Fibroblast of mammary gland (primary cell): ENCODE measurements at regions not wholly inside any gene's neighbourhood (a gene's known extent, or its start where the extent isn't known, plus 50 kb on each side); places are given as distances from the start of the nearest gene placed in this dataset.

Source experiments
- DNase-seq: peaks from one replicate; pipeline ENCODE4 v3.0.0-alpha.2; 2010; ENCODE audit warnings: low read depth
- H3K4me3 ChIP-seq: 2 replicates; pipeline ENCODE4 v1.5.1; 2011; ENCODE audit warnings: low read depth, mild to moderate bottlenecking, low read length, moderate library complexity; ENCODE audit not compliant: control insufficient read depth
- CTCF ChIP-seq: conservative IDR thresholded peaks from 2 replicates; pipeline ENCODE4 v1.5.1; 2011; ENCODE audit warnings: low read depth, low read length, inconsistent platforms; ENCODE audit not compliant: control insufficient read depth, insufficient read depth

GRCh38 chr4:155012469-155012868 lies 196.0 kb upstream of the NPY2R start:
- no peak for TF ChIP-seq CTCF
- DNase-seq: no peak
- no peak overlapping the region for H3K4me3 ChIP-seq

- no peak for DNase-seq
- no peak for TF ChIP-seq CTCF
- no peak overlapping the region for H3K4me3 ChIP-seq
These were observed 191.0 kb upstream of the NPY2R start for GRCh38 chr4:155017426-155017825.

GRCh38 chr4:155025762-155026457 lies 182.5 kb upstream of the NPY2R start:
- H3K4me3 ChIP-seq: no peak overlapping the region
- DNase-seq: peak; percentile 25
- TF ChIP-seq CTCF: peak; percentile 26

- no peak overlapping the region for H3K4me3 ChIP-seq
- DNase-seq: peak; percentile 70
- no peak for TF ChIP-seq CTCF
These were observed 181.7 kb upstream of the NPY2R start for GRCh38 chr4:155026715-155027114.

- no peak for DNase-seq
- no peak overlapping the region for H3K4me3 ChIP-seq
- no peak for TF ChIP-seq CTCF
These were observed 175.8 kb upstream of the NPY2R start for GRCh38 chr4:155032521-155033229.

- DNase-seq: no peak
- no peak overlapping the region for H3K4me3 ChIP-seq
- TF ChIP-seq CTCF: no peak
These were observed 174.8 kb upstream of the NPY2R start for GRCh38 chr4:155033604-155034003.
